ENCODE measurements at regions not wholly inside any gene's neighbourhood (a gene's known extent, or its start where the extent isn't known, plus 50 kb on each side); places are given as distances from the start of the nearest gene placed in this dataset.
"Not testable (repeated sequence)": the region's sequence is repeated elsewhere in the genome, so short reads cannot be mapped to it uniquely, and the experiment has no call there.

GRCh38 chr16:21522846-21523245, 76.5 kb upstream of the METTL9 start:
- TF ChIP-seq CTCF (IDR thresholded peaks at IDR 0.05; ENCODE audit: poor library complexity, severe bottlenecking); EZH2 (IDR thresholded peaks at IDR 0.05; ENCODE audit: borderline replicate concordance, insufficient read depth, low read length, poor library complexity, severe bottlenecking); REST (IDR thresholded peaks at IDR 0.05; ENCODE audit: borderline replicate concordance); RAD21 (conservative IDR thresholded peaks at IDR 0.05); POLR2AphosphoS5 (IDR thresholded peaks at IDR 0.05); SMC3 (conservative IDR thresholded peaks at IDR 0.05; ENCODE audit: poor library complexity): not testable (repeated sequence)
